Fibroblast of skin of right biceps (primary cell): ENCODE measurements at regions not wholly inside any gene's neighbourhood (a gene's known extent, or its start where the extent isn't known, plus 50 kb on each side); places are given as distances from the start of the nearest gene placed in this dataset.

Experiments used
- DNase-seq: peaks from one replicate; pipeline ENCODE4 v3.0.0-alpha.2; 2013

GRCh38 chr11:88404932-88405710, 67.6 kb upstream of the CTSC start:
- DNase-seq, result no peak

GRCh38 chr11:88404391-88404790, 66.9 kb upstream of the CTSC start:
- DNase-seq, result no peak

- DNase-seq, result peak; percentile 40
Measured at GRCh38 chr11:88402784-88403183, 65.2 kb upstream of the CTSC start.

GRCh38 chr11:88402192-88402715, 64.7 kb upstream of the CTSC start:
- DNase-seq, result peak; percentile 73

- no peak for DNase-seq
Measured at GRCh38 chr11:88398791-88399570, 61.4 kb upstream of the CTSC start.

GRCh38 chr11:88398372-88398771, 60.8 kb upstream of the CTSC start:
- DNase-seq, result peak; percentile 66

GRCh38 chr11:88390254-88390653, 52.7 kb upstream of the CTSC start:
- no peak for DNase-seq

- DNase-seq, result no peak
Measured at GRCh38 chr11:88387957-88388356, 50.4 kb upstream of the CTSC start.
